OCI-LY7 (cell line): ENCODE measurements at regions not wholly inside any gene's neighbourhood (a gene's known extent, or its start where the extent isn't known, plus 50 kb on each side); places are given as distances from the start of the nearest gene placed in this dataset.
"Not testable (repeated sequence)": the region's sequence is repeated elsewhere in the genome, so short reads cannot be mapped to it uniquely, and the experiment has no call there.

ENCODE experiments used
- BruUV-seq: library from RNA; stranded (reverse); fragments of 400-500 nt; replicated peaks from 2 replicates; lab custom pipeline; 2021; lab: Mats Ljungman, UMichigan
- CTCF ChIA-PET: fragments of 300-600 bp; sonication (Branson Sonifier 250); formaldehyde crosslinking; loops from one replicate; lab custom pipeline; 2022; ENCODE audit warnings: antibody characterized with exemption; ENCODE audit not compliant: unreplicated experiment; lab: Charles Lee
- POLR2A ChIA-PET: fragments of 300-600 bp; sonication (Branson Sonifier 250); formaldehyde crosslinking; loops from one replicate; lab custom pipeline; 2022; ENCODE audit warnings: antibody characterized with exemption; lab: Charles Lee
- DNase-seq: peaks from one replicate; pipeline ENCODE4 v3.0.0-alpha.2; 2015; ENCODE audit warnings: low spot score
- H2AFZ ChIP-seq: fragments of 200-600 bp; sonication (generic), shearing (Covaris generic); 2 replicates; pipeline ENCODE4 v1.6.1; 2014; ENCODE audit warnings: mild to moderate bottlenecking, antibody characterized with exemption, low read length, moderate library complexity
- H3K27ac ChIP-seq: fragments of 200-600 bp; sonication (generic); 2 replicates; pipeline ENCODE4 v1.5.1; 2014; ENCODE audit warnings: mixed run types, low read depth, mild to moderate bottlenecking, moderate library complexity, low read length, inconsistent platforms; ENCODE audit not compliant: poor library complexity, severe bottlenecking
- H3K36me3 ChIP-seq: fragments of 200-600 bp; sonication (generic); 2 replicates; pipeline ENCODE4 v1.6.1; 2014; ENCODE audit warnings: mild to moderate bottlenecking, antibody characterized with exemption, low read length, moderate library complexity, mixed read lengths; ENCODE audit not compliant: insufficient read depth
- H3K4me1 ChIP-seq: fragments of 200-600 bp; sonication (generic); 2 replicates; pipeline ENCODE4 v1.5.1; 2014; ENCODE audit warnings: mild to moderate bottlenecking, low read length; ENCODE audit not compliant: insufficient read depth, poor library complexity, severe bottlenecking
- H3K4me2 ChIP-seq: fragments of 200-600 bp; sonication (generic); 2 replicates; pipeline ENCODE4 v1.6.1; 2014; ENCODE audit warnings: mild to moderate bottlenecking, low read length
- H3K4me3 ChIP-seq: fragments of 200-600 bp; sonication (generic); 2 replicates; pipeline ENCODE4 v1.5.1; 2014; ENCODE audit warnings: mild to moderate bottlenecking, low read depth, low read length; ENCODE audit not compliant: poor library complexity, severe bottlenecking
- H3K79me2 ChIP-seq: fragments of 200-600 bp; sonication (generic); 2 replicates; pipeline ENCODE4 v1.6.1; 2016; ENCODE audit warnings: low read depth, mild to moderate bottlenecking, low read length, moderate library complexity, mixed read lengths; ENCODE audit not compliant: insufficient read depth
- H3K9me2 ChIP-seq: fragments of 200-600 bp; sonication (generic); 2 replicates; pipeline ENCODE4 v1.6.1; 2016; ENCODE audit warnings: mild to moderate bottlenecking, low read length, mixed read lengths; ENCODE audit not compliant: insufficient read depth
- H3K9me3 ChIP-seq: fragments of 200-600 bp; sonication (generic); 2 replicates; pipeline ENCODE4 v1.6.1; 2014; ENCODE audit warnings: mild to moderate bottlenecking, mixed run types, low read length, mixed read lengths
- H4K20me1 ChIP-seq: fragments of 200-600 bp; sonication (generic); 2 replicates; pipeline ENCODE4 v1.6.1; 2014; ENCODE audit warnings: mild to moderate bottlenecking, antibody characterized with exemption, low read length, moderate library complexity, mixed read lengths; ENCODE audit not compliant: insufficient read depth
- EZH2phosphoT487 ChIP-seq: fragments of 200-600 bp; sonication (generic); IDR thresholded peaks from 2 replicates; pipeline ENCODE4 v1.6.1; 2018; ENCODE audit warnings: low read depth, borderline replicate concordance, mild to moderate bottlenecking, mixed run types, antibody characterized with exemption, low read length, moderate library complexity, mixed read lengths
- intact Hi-C: fragments of 100-400 bp; cut with micrococcal nuclease; formaldehyde crosslinking; loops from one replicate; pipeline ENCODE4 v1.10.0; 2022; ENCODE audit not compliant: unreplicated experiment
- TF ChIP-seq, protein P1 (sequence below): fragments of 200-600 bp; sonication (generic); conservative IDR thresholded peaks from 2 replicates; pipeline ENCODE4 v1.5.1; 2014; ENCODE audit warnings: mild to moderate bottlenecking, antibody characterized with exemption, low read length, moderate library complexity, mixed read lengths

DNA sequence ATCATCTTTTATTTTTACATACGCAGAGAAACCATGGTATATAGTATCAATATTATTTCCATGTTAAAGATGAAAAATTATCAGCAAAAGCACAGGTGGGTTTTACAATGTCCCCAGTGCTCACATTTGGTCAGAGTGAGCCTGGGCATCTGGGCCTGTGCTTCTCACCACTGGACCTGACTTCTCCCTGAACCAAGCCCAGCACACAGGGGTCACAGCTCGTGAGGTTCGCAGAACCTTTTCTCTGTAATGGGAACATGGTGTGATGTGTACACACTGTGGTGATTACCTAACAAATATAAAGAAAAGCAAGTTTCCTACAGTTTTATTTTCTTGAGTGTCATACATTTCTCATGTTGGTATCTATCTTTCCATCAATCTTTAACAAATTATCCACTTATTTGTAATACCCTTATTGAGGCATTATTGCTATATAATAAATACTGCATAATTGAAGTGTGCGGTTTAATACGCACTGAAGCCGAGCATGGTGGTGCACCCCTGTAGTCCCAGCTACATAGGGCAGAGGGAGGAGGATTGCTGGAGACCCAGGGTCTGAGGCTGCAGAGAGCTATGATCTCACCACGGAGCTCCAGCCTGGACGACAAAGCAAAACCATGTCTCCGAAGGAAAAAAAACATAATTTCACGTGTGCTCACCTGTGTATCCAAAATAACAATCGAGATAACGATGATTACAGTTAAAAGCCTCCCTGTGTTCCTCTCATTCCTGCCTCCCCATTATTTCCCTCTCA, 743.2 kb downstream of the TMEM121 start:
- Histone ChIP-seq H2AFZ (no peak overlapping the region), H3K4me3 (no peak overlapping the region), H4K20me1 (no peaks in the 10 kb centered on the region), H3K36me3 (no peaks in the 10 kb centered on the region), H3K4me1 (peaks cover 20% of the 10 kb centered on the region), H3K27ac (no peak overlapping the region), H3K4me2 (no peak overlapping the region; the same call in 1 of the 2 replicates), H3K9me3 (no peaks in the 10 kb centered on the region), H3K79me2 (no peaks in the 10 kb centered on the region), H3K9me2 (no peaks in the 10 kb centered on the region)
- intact Hi-C loops = loop anchor here (1.0 to 5.0 kb wide), 2 partner anchors 8 to 732 kb away; no protein-coding TSS in a partner anchor
- ChIA-PET POLR2A (no interaction called here), CTCF (no interaction called here)
- BruUV-seq = no TSS peak
- TF ChIP-seq, protein P1, sequence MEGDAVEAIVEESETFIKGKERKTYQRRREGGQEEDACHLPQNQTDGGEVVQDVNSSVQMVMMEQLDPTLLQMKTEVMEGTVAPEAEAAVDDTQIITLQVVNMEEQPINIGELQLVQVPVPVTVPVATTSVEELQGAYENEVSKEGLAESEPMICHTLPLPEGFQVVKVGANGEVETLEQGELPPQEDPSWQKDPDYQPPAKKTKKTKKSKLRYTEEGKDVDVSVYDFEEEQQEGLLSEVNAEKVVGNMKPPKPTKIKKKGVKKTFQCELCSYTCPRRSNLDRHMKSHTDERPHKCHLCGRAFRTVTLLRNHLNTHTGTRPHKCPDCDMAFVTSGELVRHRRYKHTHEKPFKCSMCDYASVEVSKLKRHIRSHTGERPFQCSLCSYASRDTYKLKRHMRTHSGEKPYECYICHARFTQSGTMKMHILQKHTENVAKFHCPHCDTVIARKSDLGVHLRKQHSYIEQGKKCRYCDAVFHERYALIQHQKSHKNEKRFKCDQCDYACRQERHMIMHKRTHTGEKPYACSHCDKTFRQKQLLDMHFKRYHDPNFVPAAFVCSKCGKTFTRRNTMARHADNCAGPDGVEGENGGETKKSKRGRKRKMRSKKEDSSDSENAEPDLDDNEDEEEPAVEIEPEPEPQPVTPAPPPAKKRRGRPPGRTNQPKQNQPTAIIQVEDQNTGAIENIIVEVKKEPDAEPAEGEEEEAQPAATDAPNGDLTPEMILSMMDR = no peak
- no peak for TF ChIP-seq EZH2phosphoT487
- DNase-seq = no peak

DNA sequence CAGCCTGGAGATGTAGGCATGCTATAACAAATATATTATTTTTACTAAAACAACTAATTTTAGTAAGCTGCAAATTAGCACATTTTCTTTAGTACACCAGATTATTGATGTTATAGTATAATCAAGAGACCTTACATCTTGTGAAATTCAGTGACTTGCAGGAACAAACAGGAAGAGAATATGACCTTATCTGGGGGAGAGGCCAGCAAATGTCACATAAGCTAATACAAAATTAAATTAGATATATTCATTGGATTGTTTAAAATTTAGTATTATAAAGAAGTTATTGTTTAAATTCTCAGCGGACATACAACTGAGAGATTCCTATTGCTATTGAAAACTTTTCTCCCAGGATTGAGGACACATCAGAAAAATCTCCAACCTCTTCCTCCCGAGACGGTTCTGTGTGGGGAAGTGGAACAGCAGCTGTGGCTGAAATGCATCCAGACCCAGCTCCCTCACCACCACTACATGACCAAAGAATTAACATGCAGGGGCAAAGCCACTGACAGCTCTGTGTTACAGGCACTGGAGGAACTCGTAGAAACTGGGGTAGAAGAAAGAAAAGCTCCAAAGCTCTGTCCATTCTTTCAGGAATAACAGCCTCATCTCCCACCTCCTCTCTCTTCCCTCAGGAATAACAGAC, 744.2 kb downstream of the TMEM121 start:
- H3K4me2 ChIP-seq, H3K27ac ChIP-seq, POLR2A ChIA-PET, H3K4me3 ChIP-seq, DNase-seq, H2AFZ ChIP-seq, CTCF ChIA-PET, BruUV-seq, H3K79me2 ChIP-seq, H4K20me1 ChIP-seq, H3K36me3 ChIP-seq, H3K9me2 ChIP-seq, H3K9me3 ChIP-seq: not testable (repeated sequence)
- H3K4me1 ChIP-seq = peaks cover 20% of the 10 kb centered on the region
- intact Hi-C loops = loop anchor here (1.0 kb wide), 1 partner anchor 9 kb away; no protein-coding TSS in a partner anchor

DNA sequence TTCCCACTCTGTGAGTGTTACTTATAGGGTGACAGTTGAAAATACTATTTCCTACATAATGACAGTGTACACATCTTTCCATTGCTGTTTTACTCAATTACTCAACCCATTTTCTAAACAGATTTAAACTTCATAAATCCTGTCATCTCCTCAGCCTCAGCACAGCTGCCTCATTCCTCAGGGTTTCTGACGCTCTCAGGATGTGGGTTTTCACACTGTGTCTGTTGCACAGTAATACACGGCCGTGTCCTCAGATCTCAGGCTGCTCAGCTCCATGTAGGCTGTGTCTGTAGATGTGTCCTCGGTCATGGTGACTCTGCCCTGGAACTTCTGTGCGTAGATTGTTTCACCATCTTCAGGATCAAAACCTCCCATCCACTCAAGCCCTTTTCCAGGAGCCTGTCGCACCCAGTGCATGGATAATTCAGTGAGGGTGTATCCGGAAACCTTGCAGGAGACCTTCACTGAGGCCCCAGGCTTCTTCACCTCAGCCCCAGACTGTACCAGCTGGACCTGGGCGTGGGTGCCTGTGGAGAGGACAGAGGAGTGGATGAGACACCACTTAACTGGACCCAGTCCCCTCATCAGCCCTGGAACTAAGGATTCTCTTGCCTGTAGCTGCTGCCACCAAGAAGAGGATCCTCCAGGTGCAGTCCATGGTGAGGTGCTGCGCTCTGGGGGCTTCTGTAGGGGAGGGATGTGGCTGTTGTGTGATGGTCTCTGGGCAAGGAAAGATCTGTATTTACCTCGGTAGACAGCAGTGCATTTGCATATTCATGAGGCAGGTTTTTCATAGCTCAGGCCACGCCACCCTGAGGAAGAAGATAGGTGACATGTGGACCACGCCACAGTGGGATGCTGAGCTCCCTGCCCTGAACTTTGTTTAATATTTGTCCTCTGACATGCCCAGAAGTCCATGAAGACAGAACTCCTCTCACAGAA, 750.2 kb downstream of the TMEM121 start:
- peaks cover 18% of the 10 kb centered on the region for H3K4me1 ChIP-seq
- intact Hi-C loops = no loop called here
- peak overlapping the region; percentile 29; the same call in 1 of the 2 replicates for H3K4me2 ChIP-seq
- TF ChIP-seq, protein P1 = no peak
- no peak for TF ChIP-seq EZH2phosphoT487
- BruUV-seq = no TSS peak
- DNase-seq = no peak
- POLR2A ChIA-PET = no interaction called here
- H3K9me3 ChIP-seq = no peaks in the 10 kb centered on the region
- no peak overlapping the region for H2AFZ ChIP-seq
- H4K20me1 ChIP-seq = no peaks in the 10 kb centered on the region
- no peaks in the 10 kb centered on the region for H3K9me2 ChIP-seq
- H3K36me3 ChIP-seq = no peaks in the 10 kb centered on the region
- H3K27ac ChIP-seq = no peak overlapping the region
- H3K4me3 ChIP-seq = no peak overlapping the region
- CTCF ChIA-PET = no interaction called here
- no peaks in the 10 kb centered on the region for H3K79me2 ChIP-seq
